Stimulated activated CD4-positive, alpha-beta T cell treated with anti-CD3 and anti-CD28 coated beads, Interleukin-1b, Interleukin-23, amount 100 ng/mL, for 4 hours (primary cell): ENCODE measurements at regions not wholly inside any gene's neighbourhood (a gene's known extent, or its start where the extent isn't known, plus 50 kb on each side); places are given as distances from the start of the nearest gene placed in this dataset.
"Not testable (repeated sequence)": the region's sequence is repeated elsewhere in the genome, so short reads cannot be mapped to it uniquely, and the experiment has no call there.

Experiments
- DNase-seq, 2 donors: peaks; one replicate each; pipeline ENCODE4 v3.0.0-alpha.2; 2020; ENCODE audit warnings: low read depth in 2 of 2

DNA sequence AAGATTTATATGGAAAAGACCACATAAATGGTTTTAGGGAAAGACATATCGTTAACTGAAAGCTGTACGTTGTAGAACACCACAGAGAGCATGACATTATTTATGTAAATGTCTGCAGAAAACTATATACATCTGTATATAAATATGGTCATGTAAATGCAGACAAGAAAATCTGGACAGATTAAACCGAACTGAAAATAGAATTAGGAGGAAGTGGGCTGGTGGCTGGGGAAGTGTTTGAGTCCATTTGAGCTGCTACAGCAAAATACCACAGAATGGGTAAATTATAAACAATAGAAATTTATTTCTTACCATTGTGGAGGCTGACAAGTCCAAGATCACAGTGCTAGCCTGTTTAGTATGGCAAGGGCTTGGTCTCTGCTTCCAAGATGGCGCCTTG, 56.3 kb upstream of the USP6NL start:
- DNase-seq: no peak

DNA sequence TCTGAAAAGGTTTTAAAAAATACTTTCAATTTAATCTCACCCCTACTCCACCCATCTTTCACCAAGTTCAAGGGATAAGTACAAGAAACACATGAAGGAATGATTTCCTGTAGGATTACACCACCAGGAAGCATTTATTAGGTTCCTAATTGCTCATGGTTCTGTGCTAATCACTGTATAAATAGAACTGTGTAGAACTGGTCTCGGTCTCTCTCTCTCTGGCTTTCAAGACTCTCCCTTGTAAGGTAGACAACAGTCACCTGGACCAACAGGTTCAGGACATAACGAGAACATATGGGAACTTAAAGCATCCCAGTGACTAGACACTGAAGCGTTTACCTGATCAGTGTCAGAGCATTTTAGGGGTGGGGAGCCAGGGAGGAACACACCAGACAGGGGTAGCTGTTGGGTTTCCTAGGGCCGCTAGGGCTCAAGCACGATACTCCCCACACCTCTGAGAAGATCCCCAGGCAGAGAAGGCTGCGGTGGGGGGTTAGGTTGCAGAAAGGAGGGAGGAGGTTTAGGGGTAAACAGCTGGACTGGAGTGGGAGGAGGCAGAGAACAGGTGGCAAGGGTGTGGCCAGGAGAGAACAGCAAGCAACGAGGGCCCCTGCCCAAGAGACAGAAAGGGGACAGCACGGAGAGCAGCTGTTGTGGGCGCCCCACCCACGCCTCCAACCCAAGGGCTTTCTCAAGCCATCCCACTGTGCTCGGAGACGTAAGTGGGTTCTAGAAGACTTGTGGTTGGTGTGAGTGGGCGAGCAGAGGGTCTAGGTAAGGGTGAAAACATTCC, 52.5 kb upstream of the USP6NL start:
- DNase-seq: no peak

DNA sequence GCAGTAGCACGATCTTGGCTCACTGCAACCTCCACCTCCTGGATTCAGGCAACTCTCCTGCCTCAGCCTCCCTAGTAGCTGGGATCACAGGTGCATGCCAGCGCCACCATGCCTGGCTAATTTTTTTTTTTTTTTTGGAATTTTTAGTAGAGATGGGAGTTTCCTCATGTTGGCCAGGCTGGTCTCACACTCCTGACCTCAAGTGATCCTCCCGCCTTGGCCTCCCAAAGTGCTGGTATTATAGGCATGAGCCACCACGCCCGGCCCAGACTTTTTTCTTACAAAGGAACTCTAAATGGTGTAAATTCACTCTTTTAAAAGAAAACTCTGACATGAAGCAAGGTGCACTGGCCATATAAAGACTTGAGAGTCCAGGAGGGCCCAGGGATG, 51.7 kb upstream of the USP6NL start:
- DNase-seq: not testable (repeated sequence)

DNA sequence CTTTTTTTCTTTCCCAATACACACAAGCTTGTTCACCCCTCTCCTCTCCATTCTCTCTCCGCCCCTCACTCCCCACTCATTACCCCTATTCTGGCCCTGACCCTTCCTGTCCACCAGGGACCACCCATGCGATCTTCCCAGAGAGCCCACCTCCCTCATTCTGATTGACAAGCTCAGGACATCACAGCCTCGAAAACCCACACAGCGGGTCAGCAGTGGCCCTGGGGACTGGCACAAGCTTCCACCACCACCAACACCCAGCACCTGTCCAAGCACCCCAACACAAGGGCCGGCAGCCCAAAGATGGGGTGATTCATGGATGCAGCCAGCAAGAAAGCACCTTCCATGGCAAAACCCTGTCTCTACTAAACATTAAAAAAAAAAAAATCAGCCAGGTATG, 50.0 kb upstream of the USP6NL start:
- no peak for DNase-seq
